Chondrocyte (in vitro differentiated cells): ENCODE measurements at regions not wholly inside any gene's neighbourhood (a gene's known extent, or its start where the extent isn't known, plus 50 kb on each side); places are given as distances from the start of the nearest gene placed in this dataset.

Source experiments
- DNase-seq: peaks from one replicate; pipeline ENCODE4 v3.0.0; 2021; ENCODE audit warnings: mixed read lengths, low spot score
- H3K27ac Mint-ChIP-seq: one replicate; pipeline ENCODE4 v1.8.0; 2021; ENCODE audit warnings: mild to moderate bottlenecking, moderate library complexity, mixed read lengths; ENCODE audit not compliant: unreplicated experiment
- H3K27me3 Mint-ChIP-seq: 2 replicates; pipeline ENCODE4 v1.8.0; 2021; ENCODE audit warnings: low read depth, mixed read lengths
- H3K36me3 Mint-ChIP-seq: 2 replicates; pipeline ENCODE4 v1.8.0; 2021; ENCODE audit warnings: low read depth, mixed read lengths
- H3K4me1 Mint-ChIP-seq: 2 replicates; pipeline ENCODE4 v1.8.0; 2021; ENCODE audit warnings: low read depth, mild to moderate bottlenecking, mixed read lengths
- H3K4me3 Mint-ChIP-seq: one replicate; pipeline ENCODE4 v1.8.0; 2021; ENCODE audit warnings: mild to moderate bottlenecking, moderate library complexity, mixed read lengths; ENCODE audit not compliant: unreplicated experiment
- H3K9me3 Mint-ChIP-seq: 2 replicates; pipeline ENCODE4 v1.8.0; 2021; ENCODE audit warnings: low read depth, mixed read lengths
- TF ChIP-seq, protein P1 (sequence below): fragments of 200-600 bp; sonication (generic); IDR thresholded peaks from 2 replicates; pipeline ENCODE4 v1.5.0; 2021; ENCODE audit warnings: antibody characterized with exemption, mild to moderate bottlenecking, moderate library complexity

DNA sequence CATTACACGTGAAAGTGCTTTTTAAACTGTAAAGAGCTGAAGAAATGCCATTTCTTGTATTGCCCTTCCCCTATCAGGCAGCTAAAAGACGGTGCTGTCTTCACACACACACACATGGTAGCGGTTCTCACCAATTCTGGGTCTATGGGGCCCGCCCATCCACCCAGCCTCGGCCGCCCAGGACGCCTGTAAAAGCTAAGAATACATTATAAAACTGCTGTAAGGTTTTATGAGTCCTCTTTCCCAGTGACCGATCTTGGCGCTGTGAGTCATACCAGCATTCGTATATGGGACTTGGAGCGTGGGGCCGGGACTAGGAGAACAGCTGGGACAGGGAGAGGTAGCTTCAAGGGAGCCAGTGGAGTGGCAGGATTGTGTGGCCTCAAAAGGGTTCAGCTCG, 149.7 kb upstream of the CADM1 start:
- H3K36me3 Mint-ChIP-seq: peaks cover 2% of the 10 kb centered on the region
- no peak for DNase-seq
- H3K27me3 Mint-ChIP-seq: peaks cover 46% of the 10 kb centered on the region
- H3K9me3 Mint-ChIP-seq: peaks cover 10% of the 10 kb centered on the region
- no peak overlapping the region for H3K27ac Mint-ChIP-seq
- TF ChIP-seq, protein P1, sequence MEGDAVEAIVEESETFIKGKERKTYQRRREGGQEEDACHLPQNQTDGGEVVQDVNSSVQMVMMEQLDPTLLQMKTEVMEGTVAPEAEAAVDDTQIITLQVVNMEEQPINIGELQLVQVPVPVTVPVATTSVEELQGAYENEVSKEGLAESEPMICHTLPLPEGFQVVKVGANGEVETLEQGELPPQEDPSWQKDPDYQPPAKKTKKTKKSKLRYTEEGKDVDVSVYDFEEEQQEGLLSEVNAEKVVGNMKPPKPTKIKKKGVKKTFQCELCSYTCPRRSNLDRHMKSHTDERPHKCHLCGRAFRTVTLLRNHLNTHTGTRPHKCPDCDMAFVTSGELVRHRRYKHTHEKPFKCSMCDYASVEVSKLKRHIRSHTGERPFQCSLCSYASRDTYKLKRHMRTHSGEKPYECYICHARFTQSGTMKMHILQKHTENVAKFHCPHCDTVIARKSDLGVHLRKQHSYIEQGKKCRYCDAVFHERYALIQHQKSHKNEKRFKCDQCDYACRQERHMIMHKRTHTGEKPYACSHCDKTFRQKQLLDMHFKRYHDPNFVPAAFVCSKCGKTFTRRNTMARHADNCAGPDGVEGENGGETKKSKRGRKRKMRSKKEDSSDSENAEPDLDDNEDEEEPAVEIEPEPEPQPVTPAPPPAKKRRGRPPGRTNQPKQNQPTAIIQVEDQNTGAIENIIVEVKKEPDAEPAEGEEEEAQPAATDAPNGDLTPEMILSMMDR: no peak
- peaks cover 7% of the 10 kb centered on the region for H3K4me1 Mint-ChIP-seq
- no peak overlapping the region for H3K4me3 Mint-ChIP-seq

DNA sequence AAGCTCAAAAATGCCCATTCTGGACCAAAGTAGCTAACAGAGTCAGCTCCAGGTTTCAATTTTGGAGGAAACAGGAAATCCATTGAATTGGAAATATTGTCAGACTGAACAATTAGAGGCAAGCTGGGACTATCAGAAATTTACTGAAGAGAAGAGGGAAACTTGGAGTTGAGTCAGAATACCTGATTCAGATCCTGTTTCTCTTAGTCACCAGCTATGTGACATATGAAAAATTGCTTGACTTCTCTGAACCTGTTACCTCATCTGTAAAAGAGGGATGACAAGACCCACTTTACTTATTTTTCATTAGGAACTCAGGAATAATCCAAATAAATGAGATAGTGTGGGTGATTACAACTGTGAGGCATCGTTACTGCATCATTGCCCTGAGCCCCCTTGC, 148.9 kb upstream of the CADM1 start:
- Mint-ChIP-seq H3K4me3 (no peak overlapping the region), H3K4me1 (no peaks in the 10 kb centered on the region), H3K27me3 (peaks cover 47% of the 10 kb centered on the region), H3K27ac (no peak overlapping the region), H3K9me3 (peaks cover 10% of the 10 kb centered on the region), H3K36me3 (peaks cover 2% of the 10 kb centered on the region)
- no peak for DNase-seq
- TF ChIP-seq, protein P1: no peak

DNA sequence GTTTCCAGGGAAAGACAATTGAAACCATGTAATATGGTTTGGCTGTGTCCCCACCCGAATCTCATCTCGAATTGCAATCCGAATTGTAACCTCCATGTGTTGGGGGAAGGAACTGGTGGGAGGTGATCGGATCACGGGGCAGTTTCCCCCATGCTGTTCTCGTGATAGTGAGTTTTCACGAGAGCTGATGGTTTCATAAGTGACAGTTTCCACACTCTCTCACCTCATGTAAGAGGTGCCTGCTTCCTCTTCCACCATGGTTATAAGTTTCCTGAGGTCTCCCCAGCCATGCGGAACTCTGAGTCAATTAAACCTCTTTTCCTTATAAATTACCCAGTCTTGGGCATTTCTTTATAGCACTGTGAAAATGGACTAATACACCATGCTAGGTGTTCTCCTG, 148.3 kb upstream of the CADM1 start:
- no peaks in the 10 kb centered on the region for H3K4me1 Mint-ChIP-seq
- H3K27me3 Mint-ChIP-seq: peaks cover 47% of the 10 kb centered on the region
- TF ChIP-seq, protein P1: no peak
- H3K4me3 Mint-ChIP-seq: no peak overlapping the region
- H3K27ac Mint-ChIP-seq: no peak overlapping the region
- peaks cover 10% of the 10 kb centered on the region for H3K9me3 Mint-ChIP-seq
- DNase-seq: no peak
- peaks cover 2% of the 10 kb centered on the region for H3K36me3 Mint-ChIP-seq

DNA sequence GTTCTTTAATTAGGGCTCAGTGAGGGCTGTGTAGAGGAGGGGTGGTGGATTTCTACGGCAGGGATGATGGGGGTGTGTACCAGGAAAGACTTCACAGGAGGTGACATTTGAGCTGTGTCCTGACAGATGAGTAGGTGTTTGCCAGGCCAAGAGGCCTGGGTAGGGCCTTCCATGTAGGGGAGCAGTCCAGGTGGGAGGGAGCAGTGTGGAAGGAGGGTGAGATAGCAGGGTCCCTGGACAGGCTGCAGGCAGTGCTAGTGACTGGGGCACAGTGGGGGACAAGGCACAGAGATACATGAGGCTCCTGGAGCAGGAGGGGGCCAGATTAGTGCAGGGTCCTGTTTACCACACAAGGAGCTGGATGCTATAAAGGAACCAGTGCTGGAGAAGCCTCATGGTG, 147.9 kb upstream of the CADM1 start:
- H3K4me1 Mint-ChIP-seq: no peaks in the 10 kb centered on the region
- DNase-seq: no peak
- H3K36me3 Mint-ChIP-seq: peaks cover 2% of the 10 kb centered on the region
- peaks cover 6% of the 10 kb centered on the region for H3K9me3 Mint-ChIP-seq
- H3K27me3 Mint-ChIP-seq: peaks cover 49% of the 10 kb centered on the region
- TF ChIP-seq, protein P1: no peak
- no peak overlapping the region for H3K4me3 Mint-ChIP-seq
- H3K27ac Mint-ChIP-seq: no peak overlapping the region

DNA sequence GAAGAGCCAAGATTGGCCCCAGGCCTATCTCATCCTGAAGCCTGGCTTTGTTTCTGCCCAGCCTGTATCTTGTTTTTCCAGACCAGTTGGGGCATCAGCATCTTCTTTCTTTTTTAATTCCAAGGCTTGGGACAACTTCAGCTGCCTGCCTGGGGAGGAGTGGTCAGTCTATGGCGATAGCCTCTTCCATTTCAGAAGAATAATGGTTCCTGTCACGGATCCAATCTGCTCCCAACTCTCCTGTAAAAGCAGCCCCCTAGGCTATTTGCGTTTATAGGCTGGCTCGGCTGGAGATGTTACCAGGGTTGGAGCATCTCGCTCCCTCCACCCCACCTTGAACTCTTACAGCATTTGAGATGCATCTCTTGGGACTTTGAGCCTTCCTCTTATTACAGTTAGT, 145.2 kb upstream of the CADM1 start:
- Mint-ChIP-seq H3K27ac (no peak overlapping the region), H3K4me1 (peaks cover 7% of the 10 kb centered on the region), H3K36me3 (no peaks in the 10 kb centered on the region), H3K4me3 (no peak overlapping the region), H3K27me3 (peaks cover 33% of the 10 kb centered on the region), H3K9me3 (no peaks in the 10 kb centered on the region)
- DNase-seq: no peak
- TF ChIP-seq, protein P1: no peak
